Endothelial cell of hepatic sinusoid (primary cell): ENCODE measurements at regions not wholly inside any gene's neighbourhood (a gene's known extent, or its start where the extent isn't known, plus 50 kb on each side); places are given as distances from the start of the nearest gene placed in this dataset.
"Not testable (repeated sequence)": the region's sequence is repeated elsewhere in the genome, so short reads cannot be mapped to it uniquely, and the experiment has no call there.

Experiments used
- in situ Hi-C: cut with HindIII; loops from 2 replicates; pipeline ENCODE4 v1.10.0; 2017; ENCODE audit warnings: low sequenced_read_pairs

- in situ Hi-C loops, result no loop called here
These were observed 474.8 kb upstream of the PFKP start for GRCh38 chr10:2592360-2593160.

GRCh38 chr10:2589196-2589595 is 478.2 kb upstream of the PFKP start:
- in situ Hi-C loops, result no loop called here

GRCh38 chr10:2584385-2584784 is 483.0 kb upstream of the PFKP start:
- in situ Hi-C loops, result no loop called here

- in situ Hi-C loops, result no loop called here
These were observed 490.5 kb upstream of the PFKP start for GRCh38 chr10:2576892-2577291.

GRCh38 chr10:2575460-2575859 is 491.9 kb upstream of the PFKP start:
- in situ Hi-C loops, result no loop called here

GRCh38 chr10:2572611-2573010 is 494.7 kb upstream of the PFKP start:
- in situ Hi-C loops, result no loop called here

- in situ Hi-C loops, result no loop called here
These were observed 510.5 kb upstream of the PFKP start for GRCh38 chr10:2556883-2557282.

- in situ Hi-C loops, result no loop called here
These were observed 519.3 kb upstream of the PFKP start for GRCh38 chr10:2548071-2548470.

- in situ Hi-C loops, result no loop called here
These were observed 519.7 kb upstream of the PFKP start for GRCh38 chr10:2547606-2548005.

- in situ Hi-C loops, result not testable (repeated sequence)
These were observed 520.5 kb upstream of the PFKP start for GRCh38 chr10:2546894-2547293.

GRCh38 chr10:2543974-2544373 is 523.4 kb upstream of the PFKP start:
- in situ Hi-C loops, result no loop called here

GRCh38 chr10:2543142-2543886 is 524.0 kb upstream of the PFKP start:
- in situ Hi-C loops, result no loop called here

GRCh38 chr10:2541176-2541575 is 526.2 kb upstream of the PFKP start:
- in situ Hi-C loops, result no loop called here

- in situ Hi-C loops, result no loop called here
These were observed 537.4 kb upstream of the PFKP start for GRCh38 chr10:2529945-2530344.

GRCh38 chr10:2525781-2526180 is 541.6 kb upstream of the PFKP start:
- in situ Hi-C loops, result no loop called here

GRCh38 chr10:2519139-2519538 is 548.2 kb upstream of the PFKP start:
- in situ Hi-C loops, result no loop called here

GRCh38 chr10:2509081-2509531 is 558.2 kb upstream of the PFKP start:
- in situ Hi-C loops, result no loop called here

GRCh38 chr10:2501366-2501940 is 565.9 kb upstream of the PFKP start:
- in situ Hi-C loops, result not testable (repeated sequence)

- in situ Hi-C loops, result no loop called here
These were observed 572.9 kb upstream of the PFKP start for GRCh38 chr10:2494399-2494798.

- in situ Hi-C loops, result no loop called here
These were observed 578.8 kb upstream of the PFKP start for GRCh38 chr10:2488446-2489005.

GRCh38 chr10:2487921-2488320 is 579.4 kb upstream of the PFKP start:
- in situ Hi-C loops, result no loop called here

GRCh38 chr10:2478656-2479055 is 588.7 kb upstream of the PFKP start:
- in situ Hi-C loops, result no loop called here
